Mucosa of rectum (tissue), 2 donors: ENCODE measurements at regions not wholly inside any gene's neighbourhood (a gene's known extent, or its start where the extent isn't known, plus 50 kb on each side); places are given as distances from the start of the nearest gene placed in this dataset.
"Not testable (repeated sequence)": the region's sequence is repeated elsewhere in the genome, so short reads cannot be mapped to it uniquely, and the experiment has no call there.

Source experiments
- H3K27ac ChIP-seq, 2 donors: one replicate each; pipeline ENCODE4 v1.7.0; 2013; ENCODE audit warnings: inconsistent platforms in 2 of 2, low read depth in 2 of 2, low read length in 2 of 2
- H3K27me3 ChIP-seq, 2 donors: one replicate each; pipeline ENCODE4 v1.7.0; 2013; ENCODE audit warnings: low read length in 2 of 2; ENCODE audit not compliant: control insufficient read depth in 2 of 2, insufficient read depth in 2 of 2
- H3K36me3 ChIP-seq, 2 donors: one replicate each; pipeline ENCODE4 v1.7.0; 2013; ENCODE audit warnings: low read length in 2 of 2; ENCODE audit not compliant: control insufficient read depth in 2 of 2, insufficient read depth in 2 of 2
- H3K4me1 ChIP-seq, 2 donors: one replicate each; pipeline ENCODE4 v1.7.0; 2013; ENCODE audit warnings: low read length in 2 of 2, mild to moderate bottlenecking in 1 of 2; ENCODE audit not compliant: control insufficient read depth in 2 of 2, insufficient read depth in 2 of 2
- H3K4me3 ChIP-seq, 2 donors: one replicate each; pipeline ENCODE4 v1.7.0; 2013; ENCODE audit warnings: low read length in 2 of 2
- H3K9ac ChIP-seq, 2 donors: one replicate each; pipeline ENCODE4 v1.7.0; 2013; ENCODE audit warnings: low read length in 2 of 2, low read depth in 1 of 2, mild to moderate bottlenecking in 1 of 2
- H3K9me3 ChIP-seq, 2 donors: one replicate each; pipeline ENCODE4 v1.7.0; 2013; ENCODE audit warnings: low read length in 2 of 2; ENCODE audit not compliant: control insufficient read depth in 2 of 2
- donor health status: healthy.
- donor health status: Normal muscosa, but diverticular disease.

DNA sequence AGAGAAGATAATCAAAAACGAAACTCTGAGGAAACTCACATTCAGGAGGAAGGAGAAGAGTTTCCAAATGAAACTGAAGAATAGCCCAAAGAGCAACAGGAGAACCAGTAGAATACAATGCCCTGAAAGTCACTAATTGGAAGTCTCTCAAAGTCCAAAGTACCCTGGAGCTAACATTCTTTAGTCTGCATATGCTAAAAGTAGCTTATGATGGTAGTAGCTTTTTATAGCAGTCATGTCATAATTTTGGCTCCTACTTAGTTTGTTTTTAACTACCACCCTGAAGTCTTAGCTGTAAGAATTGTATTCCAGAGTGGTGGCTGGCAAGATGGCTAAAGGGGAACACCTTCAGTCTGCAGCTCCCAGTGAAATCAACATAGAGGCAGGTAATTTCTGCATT, 100.3 kb upstream of the FGF16 start:
- no peaks in the 10 kb centered on the region for H3K36me3 ChIP-seq
- no peak overlapping the region for H3K9ac ChIP-seq
- H3K27me3 ChIP-seq: no peaks in the 10 kb centered on the region
- no peak overlapping the region for H3K4me3 ChIP-seq
- H3K9me3 ChIP-seq: no peaks in the 10 kb centered on the region
- no peak overlapping the region for H3K27ac ChIP-seq
- H3K4me1 ChIP-seq: no peaks in the 10 kb centered on the region

DNA sequence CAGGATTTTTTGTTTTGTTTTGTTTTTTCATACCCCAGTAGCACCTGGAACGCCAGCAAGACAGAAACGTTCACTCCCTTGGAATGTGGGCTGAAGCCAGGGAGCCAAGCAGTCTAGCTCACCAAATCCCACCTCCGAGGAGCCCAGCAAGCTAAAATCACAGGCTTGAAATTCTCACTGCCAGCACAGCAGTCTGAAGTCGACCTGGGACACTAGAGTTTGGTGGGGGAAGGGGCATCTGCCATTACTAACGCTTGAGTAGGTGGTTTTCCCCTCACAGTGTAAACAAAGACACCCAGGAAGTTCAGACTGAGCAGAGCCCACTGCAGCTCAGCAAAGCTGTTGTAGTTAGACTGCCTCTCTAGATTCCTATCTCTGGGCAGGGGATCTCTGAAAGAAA, 99.6 kb upstream of the FGF16 start:
- Histone ChIP-seq H3K9me3 (no peaks in the 10 kb centered on the region), H3K4me3 (no peak overlapping the region), H3K4me1 (no peaks in the 10 kb centered on the region), H3K9ac (no peak overlapping the region), H3K36me3 (no peaks in the 10 kb centered on the region), H3K27ac (no peak overlapping the region), H3K27me3 (no peaks in the 10 kb centered on the region)

DNA sequence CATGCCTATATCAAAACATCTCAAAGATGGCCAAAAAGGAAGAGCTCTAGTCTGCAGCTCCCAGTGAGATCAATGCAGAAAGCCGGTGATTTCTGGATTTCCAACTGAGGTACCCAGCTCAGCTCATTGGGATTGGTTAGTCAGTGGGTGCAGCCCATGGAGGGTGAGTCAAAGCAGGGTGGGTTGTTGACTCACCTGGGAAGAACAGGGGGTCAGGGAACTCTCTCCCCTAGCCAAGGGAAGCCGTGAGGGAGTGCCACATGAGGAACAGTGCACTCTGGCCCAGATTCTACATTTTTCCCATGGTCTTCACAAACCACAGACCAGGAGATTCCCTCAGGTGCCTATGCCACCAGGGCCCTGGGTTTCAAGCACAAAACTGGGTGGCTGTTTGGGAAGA, 57.3 kb upstream of the FGF16 start:
- H3K9ac ChIP-seq: no peak overlapping the region
- no peaks in the 10 kb centered on the region for H3K4me1 ChIP-seq
- no peaks in the 10 kb centered on the region for H3K9me3 ChIP-seq
- H3K36me3 ChIP-seq: no peaks in the 10 kb centered on the region
- no peak overlapping the region for H3K4me3 ChIP-seq
- no peak overlapping the region for H3K27ac ChIP-seq
- H3K27me3 ChIP-seq: no peaks in the 10 kb centered on the region

DNA sequence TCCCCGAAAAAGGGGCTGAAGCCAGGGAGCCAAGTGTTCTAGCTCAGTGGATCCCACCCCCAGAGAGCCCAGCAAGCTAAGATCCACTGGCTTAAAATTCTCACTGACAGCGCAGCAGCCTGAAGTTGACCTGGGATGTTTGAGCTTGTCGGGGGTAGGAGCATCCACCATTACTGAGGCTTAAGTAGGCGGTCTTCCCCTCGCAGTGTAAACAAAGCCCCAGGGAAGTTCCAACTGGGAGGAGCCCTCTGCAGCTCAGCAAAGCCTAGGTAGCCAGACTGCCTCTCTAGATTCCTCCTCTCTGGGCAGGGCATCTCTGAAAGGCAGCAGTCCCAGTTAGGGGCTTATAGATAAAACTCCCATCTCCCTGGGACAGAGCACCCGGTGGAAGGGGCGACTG, 56.8 kb upstream of the FGF16 start:
- not testable (repeated sequence) for H3K36me3 ChIP-seq, H3K9ac ChIP-seq, H3K4me1 ChIP-seq, H3K4me3 ChIP-seq, H3K9me3 ChIP-seq, H3K27me3 ChIP-seq, H3K27ac ChIP-seq

DNA sequence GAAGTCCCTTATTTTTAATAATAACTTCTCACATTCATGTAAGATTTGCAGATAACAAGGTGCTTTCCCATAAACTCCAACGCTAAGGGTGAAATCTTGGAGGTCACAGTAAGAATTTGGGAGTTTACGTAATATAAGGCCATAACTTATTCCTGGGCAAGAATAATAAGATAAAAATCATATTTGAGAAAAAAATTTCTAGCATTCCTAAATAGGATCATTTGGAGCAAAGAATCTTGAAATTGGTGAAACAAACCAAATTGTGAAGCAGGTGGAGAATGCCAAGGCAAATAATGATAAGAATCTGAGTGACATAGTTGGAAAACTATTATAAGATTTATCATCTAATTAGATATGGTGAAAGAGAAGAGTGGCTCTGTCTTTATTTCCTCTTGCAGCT, 50.4 kb upstream of the FGF16 start:
- no peaks in the 10 kb centered on the region for H3K9me3 ChIP-seq
- H3K4me3 ChIP-seq: no peak overlapping the region
- no peak overlapping the region for H3K9ac ChIP-seq
- no peaks in the 10 kb centered on the region for H3K4me1 ChIP-seq
- H3K27ac ChIP-seq: no peak overlapping the region
- H3K27me3 ChIP-seq: no peaks in the 10 kb centered on the region
- no peaks in the 10 kb centered on the region for H3K36me3 ChIP-seq
